ENCODE measurements at regions not wholly inside any gene's neighbourhood (a gene's known extent, or its start where the extent isn't known, plus 50 kb on each side); places are given as distances from the start of the nearest gene placed in this dataset.

- TF ChIP-seq EZH2 (IDR thresholded peaks at IDR 0.05; ENCODE audit: borderline replicate concordance, low read depth, low read length, severe bottlenecking) (no peak), CTCF (IDR thresholded peaks at IDR 0.05; ENCODE audit: borderline replicate concordance, extremely low read depth, low read length, poor library complexity, severe bottlenecking) (no peak)
These were observed 684.2 kb downstream of the LTN1 start for GRCh38 chr21:28308516-28308915.
